ENCODE measurements at regions not wholly inside any gene's neighbourhood (a gene's known extent, or its start where the extent isn't known, plus 50 kb on each side); places are given as distances from the start of the nearest gene placed in this dataset.

- DNase-seq (ENCODE audit: low read depth): no peak
- no peak overlapping the region for H3K4me3 ChIP-seq (ENCODE audit: low read depth, low read length)
- TF ChIP-seq POLR2A (IDR thresholded peaks at IDR 0.05; ENCODE audit: extremely low read depth, insufficient read length): no peak
- TF ChIP-seq MYC (IDR thresholded peaks at IDR 0.05; ENCODE audit: low read depth, low read length): no peak
- TF ChIP-seq MAX (IDR thresholded peaks at IDR 0.05; ENCODE audit: low read depth, low read length): no peak
- no peak for TF ChIP-seq CTCF (IDR thresholded peaks at IDR 0.05; ENCODE audit: low read depth, low read length)
These were observed 624.8 kb upstream of the NOVA1 start for GRCh38 chr14:27222671-27223070.

GRCh38 chr14:27223906-27224305 lies 626.1 kb upstream of the NOVA1 start:
- DNase-seq (ENCODE audit: low read depth): no peak
- no peak overlapping the region for H3K4me3 ChIP-seq (ENCODE audit: low read depth, low read length)
- TF ChIP-seq MYC (IDR thresholded peaks at IDR 0.05; ENCODE audit: low read depth, low read length) (no peak), POLR2A (IDR thresholded peaks at IDR 0.05; ENCODE audit: extremely low read depth, insufficient read length) (no peak), CTCF (IDR thresholded peaks at IDR 0.05; ENCODE audit: low read depth, low read length) (no peak), MAX (IDR thresholded peaks at IDR 0.05; ENCODE audit: low read depth, low read length) (no peak)

GRCh38 chr14:27228053-27228452 lies 630.2 kb upstream of the NOVA1 start:
- DNase-seq (ENCODE audit: low read depth): no peak
- TF ChIP-seq MYC (IDR thresholded peaks at IDR 0.05; ENCODE audit: low read depth, low read length): no peak
- TF ChIP-seq POLR2A (IDR thresholded peaks at IDR 0.05; ENCODE audit: extremely low read depth, insufficient read length): no peak
- TF ChIP-seq MAX (IDR thresholded peaks at IDR 0.05; ENCODE audit: low read depth, low read length): no peak
- no peak for TF ChIP-seq CTCF (IDR thresholded peaks at IDR 0.05; ENCODE audit: low read depth, low read length)
- H3K4me3 ChIP-seq (ENCODE audit: low read depth, low read length): no peak overlapping the region

GRCh38 chr14:27234331-27234730 lies 636.5 kb upstream of the NOVA1 start:
- no peak overlapping the region for H3K4me3 ChIP-seq (ENCODE audit: low read depth, low read length)
- TF ChIP-seq CTCF (IDR thresholded peaks at IDR 0.05; ENCODE audit: low read depth, low read length) (no peak), MAX (IDR thresholded peaks at IDR 0.05; ENCODE audit: low read depth, low read length) (no peak), MYC (IDR thresholded peaks at IDR 0.05; ENCODE audit: low read depth, low read length) (no peak), POLR2A (IDR thresholded peaks at IDR 0.05; ENCODE audit: extremely low read depth, insufficient read length) (no peak)
- DNase-seq (ENCODE audit: low read depth): no peak

GRCh38 chr14:27236601-27237000 lies 638.8 kb upstream of the NOVA1 start:
- H3K4me3 ChIP-seq (ENCODE audit: low read depth, low read length): no peak overlapping the region
- DNase-seq (ENCODE audit: low read depth): no peak
- TF ChIP-seq MYC (IDR thresholded peaks at IDR 0.05; ENCODE audit: low read depth, low read length) (no peak), MAX (IDR thresholded peaks at IDR 0.05; ENCODE audit: low read depth, low read length) (no peak), POLR2A (IDR thresholded peaks at IDR 0.05; ENCODE audit: extremely low read depth, insufficient read length) (no peak), CTCF (IDR thresholded peaks at IDR 0.05; ENCODE audit: low read depth, low read length) (no peak)

- TF ChIP-seq CTCF (IDR thresholded peaks at IDR 0.05; ENCODE audit: low read depth, low read length) (no peak), POLR2A (IDR thresholded peaks at IDR 0.05; ENCODE audit: extremely low read depth, insufficient read length) (no peak), MYC (IDR thresholded peaks at IDR 0.05; ENCODE audit: low read depth, low read length) (no peak), MAX (IDR thresholded peaks at IDR 0.05; ENCODE audit: low read depth, low read length) (no peak)
- DNase-seq (ENCODE audit: low read depth): peak; percentile 9
- H3K4me3 ChIP-seq (ENCODE audit: low read depth, low read length): no peak overlapping the region
These were observed 645.0 kb upstream of the NOVA1 start for GRCh38 chr14:27242874-27243273.
